Parathyroid adenoma (tissue), 2 donors: ENCODE measurements at regions not wholly inside any gene's neighbourhood (a gene's known extent, or its start where the extent isn't known, plus 50 kb on each side); places are given as distances from the start of the nearest gene placed in this dataset.
A peak's percentile ranks its signal among the peaks of the same experiment; 100 is the strongest.
"Not testable (repeated sequence)": the region's sequence is repeated elsewhere in the genome, so short reads cannot be mapped to it uniquely, and the experiment has no call there.

Experiments used
- H2AFZ ChIP-seq: fragments of 300-600 bp; sonication (generic); one replicate; pipeline ENCODE4 v1.7.0; 2017; ENCODE audit warnings: antibody characterized with exemption, mild to moderate bottlenecking
- H3K27ac ChIP-seq: fragments of 300-600 bp; sonication (generic); one replicate; pipeline ENCODE4 v1.7.0; 2017
- H3K27me3 ChIP-seq: fragments of 300-600 bp; sonication (generic); one replicate; pipeline ENCODE4 v1.7.0; 2017; ENCODE audit warnings: low read length; ENCODE audit not compliant: control insufficient read depth, insufficient read depth
- H3K36me3 ChIP-seq: fragments of 300-600 bp; sonication (generic); one replicate; pipeline ENCODE4 v1.7.0; 2017; ENCODE audit warnings: low read length; ENCODE audit not compliant: control insufficient read depth, insufficient read depth
- H3K4me1 ChIP-seq: fragments of 300-600 bp; sonication (generic); one replicate; pipeline ENCODE4 v1.7.0; 2017; ENCODE audit warnings: control low read depth
- H3K4me2 ChIP-seq: fragments of 300-600 bp; sonication (generic); one replicate; pipeline ENCODE4 v1.7.0; 2017; ENCODE audit warnings: low read length
- H3K4me3 ChIP-seq: fragments of 300-600 bp; sonication (generic); one replicate; pipeline ENCODE4 v1.7.0; 2017; ENCODE audit warnings: low read depth, low read length
- H3K79me2 ChIP-seq: fragments of 300-600 bp; sonication (generic); one replicate; pipeline ENCODE4 v1.7.0; 2017; ENCODE audit warnings: control low read depth
- H3K9ac ChIP-seq: fragments of 300-600 bp; sonication (generic); one replicate; pipeline ENCODE4 v1.7.0; 2017; ENCODE audit warnings: mild to moderate bottlenecking
- H3K9me3 ChIP-seq: fragments of 300-600 bp; sonication (generic); one replicate; pipeline ENCODE4 v1.7.0; 2017; ENCODE audit warnings: low read length; ENCODE audit not compliant: control insufficient read depth
- CTCF ChIP-seq: fragments of 300-600 bp; sonication (generic); IDR thresholded peaks from one replicate; pipeline ENCODE4 v1.7.0; 2017; ENCODE audit warnings: antibody characterized with exemption, mild to moderate bottlenecking
- donor health status: primary hyperparathyroidism.

GRCh38 chr10:21372651-21373410 lies 152.7 kb downstream of the SKIDA1 start:
- peak overlapping the region; percentile 68 for H3K27ac ChIP-seq
- H3K4me2 ChIP-seq, result peak overlapping the region; percentile 36

DNA sequence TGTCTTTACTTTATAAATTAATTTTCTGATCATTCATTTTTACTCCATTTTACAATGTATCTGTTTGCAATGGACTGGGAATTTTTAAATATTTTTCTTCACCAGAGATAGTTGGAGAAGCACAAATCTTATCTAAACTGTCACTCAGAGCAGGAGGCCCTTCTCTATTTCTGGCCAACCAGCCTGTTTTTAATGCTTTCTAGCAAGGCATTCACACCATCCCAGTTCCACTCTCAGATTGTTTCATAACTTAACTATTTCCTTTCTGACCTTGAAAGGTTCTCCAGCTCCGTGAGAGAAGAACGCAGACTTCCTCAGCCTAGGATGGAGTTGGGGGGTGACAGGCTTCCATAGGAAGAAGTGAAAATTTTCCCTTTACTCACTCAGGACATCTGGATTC lies 155.8 kb downstream of the SKIDA1 start:
- Histone ChIP-seq H3K27ac (peak overlapping the region; percentile 93), H3K27me3 (no peaks in the 10 kb centered on the region), H3K4me2 (no peak overlapping the region), H3K4me1 (peaks cover 29% of the 10 kb centered on the region), H3K4me3 (peak overlapping the region; percentile 28), H2AFZ (peak overlapping the region; percentile 77), H3K36me3 (no peaks in the 10 kb centered on the region), H3K79me2 (no peaks in the 10 kb centered on the region), H3K9ac (no peak overlapping the region), H3K9me3 (no peaks in the 10 kb centered on the region)
- no peak for TF ChIP-seq CTCF

More at GRCh38 chr10:21372651-21373410, 152.7 kb downstream of the SKIDA1 start:
- Histone ChIP-seq H3K9me3 (no peaks in the 10 kb centered on the region), H3K9ac (no peak overlapping the region), H3K4me1 (peaks cover 19% of the 10 kb centered on the region), H3K27me3 (no peaks in the 10 kb centered on the region), H3K4me3 (peak overlapping the region; percentile 15), H3K36me3 (no peaks in the 10 kb centered on the region), H3K79me2 (no peaks in the 10 kb centered on the region), H2AFZ (peak overlapping the region; percentile 73)
- no peak for TF ChIP-seq CTCF

GRCh38 chr10:21368728-21369425 lies 156.6 kb downstream of the SKIDA1 start:
- peak overlapping the region; percentile 93 for H3K27ac ChIP-seq
- TF ChIP-seq CTCF, result no peak
- no peaks in the 10 kb centered on the region for H3K79me2 ChIP-seq
- no peak overlapping the region for H3K9ac ChIP-seq
- H3K9me3 ChIP-seq, result no peaks in the 10 kb centered on the region
- H3K27me3 ChIP-seq, result no peaks in the 10 kb centered on the region
- peak overlapping the region; percentile 11 for H3K4me3 ChIP-seq
- H3K4me2 ChIP-seq, result peak overlapping the region; percentile 27
- H2AFZ ChIP-seq, result peak overlapping the region; percentile 77
- no peaks in the 10 kb centered on the region for H3K36me3 ChIP-seq
- H3K4me1 ChIP-seq, result peaks cover 37% of the 10 kb centered on the region

DNA sequence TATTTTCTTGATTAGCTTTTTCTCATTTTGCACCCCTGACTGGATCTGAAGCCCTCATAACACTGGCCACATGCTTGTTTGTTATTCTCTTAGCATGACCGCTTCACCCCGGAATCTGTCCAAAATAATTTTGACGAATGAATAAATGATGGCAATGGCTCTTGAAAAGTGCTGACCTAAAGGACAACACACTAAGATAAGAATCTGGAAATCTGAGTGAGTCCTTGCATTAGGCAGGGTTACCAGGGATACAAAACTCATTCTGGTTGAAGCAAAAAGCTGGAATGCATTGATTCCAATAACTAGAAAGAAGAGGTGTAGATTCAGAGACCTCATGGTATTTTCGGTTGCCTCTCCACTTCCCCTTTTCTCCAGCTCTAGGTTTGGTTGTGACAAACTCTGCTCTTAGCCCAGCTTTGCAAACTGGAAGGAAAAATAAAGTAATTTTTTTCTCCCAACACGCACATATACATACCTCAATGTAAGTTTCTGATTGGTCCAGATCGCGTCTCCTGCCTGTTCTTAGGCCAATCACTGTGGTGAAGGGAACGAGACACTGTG lies 157.4 kb downstream of the SKIDA1 start:
- TF ChIP-seq CTCF, result no peak
- Histone ChIP-seq H2AFZ (peak overlapping the region; percentile 77), H3K9me3 (no peaks in the 10 kb centered on the region), H3K36me3 (no peaks in the 10 kb centered on the region), H3K27ac (peak overlapping the region; percentile 93), H3K4me3 (peak overlapping the region; percentile 11), H3K9ac (no peak overlapping the region), H3K27me3 (no peaks in the 10 kb centered on the region), H3K4me2 (peak overlapping the region; percentile 27), H3K79me2 (no peaks in the 10 kb centered on the region), H3K4me1 (peaks cover 45% of the 10 kb centered on the region)

GRCh38 chr10:21366108-21366507 lies 159.4 kb downstream of the SKIDA1 start:
- H3K27ac ChIP-seq, H3K36me3 ChIP-seq, H3K4me3 ChIP-seq, H2AFZ ChIP-seq, H3K4me2 ChIP-seq, H3K27me3 ChIP-seq, H3K9me3 ChIP-seq, H3K79me2 ChIP-seq, H3K9ac ChIP-seq: not testable (repeated sequence)
- H3K4me1 ChIP-seq, result peaks cover 44% of the 10 kb centered on the region
